ENCODE measurements at regions not wholly inside any gene's neighbourhood (a gene's known extent, or its start where the extent isn't known, plus 50 kb on each side); places are given as distances from the start of the nearest gene placed in this dataset.
"Not testable (repeated sequence)": the region's sequence is repeated elsewhere in the genome, so short reads cannot be mapped to it uniquely, and the experiment has no call there.

GRCh38 chr12:87405918-87406317, 623.3 kb downstream of the C12orf50 start:
- TF ChIP-seq EZH2phosphoT487 (IDR thresholded peaks at IDR 0.05; ENCODE audit: insufficient read depth, low read depth), result no peak
- no peak for TF ChIP-seq EZH2 (IDR thresholded peaks at IDR 0.05; ENCODE audit: insufficient read depth, poor library complexity, severe bottlenecking)
- in situ Hi-C loops (cut with MboI), result no loop called here
- no peaks in the 10 kb centered on the region for H3K9me3 ChIP-seq (ENCODE audit: low read depth)
- no peak overlapping the region for H3K4me2 ChIP-seq (ENCODE audit: unreplicated experiment)
- no peaks in the 10 kb centered on the region for H3K4me1 ChIP-seq (ENCODE audit: insufficient read depth)
- H3K27ac ChIP-seq, result no peak overlapping the region
- no peaks in the 10 kb centered on the region for H4K20me1 ChIP-seq (ENCODE audit: insufficient read depth)
- H3K36me3 ChIP-seq (ENCODE audit: low read depth), result no peaks in the 10 kb centered on the region
- H3K79me2 ChIP-seq (ENCODE audit: insufficient read depth), result no peaks in the 10 kb centered on the region
- H3K9me2 ChIP-seq (ENCODE audit: insufficient read depth), result no peaks in the 10 kb centered on the region
- H3K4me3 ChIP-seq, result no peak overlapping the region
- no peak for DNase-seq
- H3K27me3 ChIP-seq (replicated peaks; ENCODE audit: insufficient read depth), result no peaks in the 10 kb centered on the region
- no peak overlapping the region for H2AFZ ChIP-seq
- H3F3A ChIP-seq (ENCODE audit: insufficient read depth), result no peaks in the 10 kb centered on the region
- no peak overlapping the region for H3K9ac ChIP-seq

DNA sequence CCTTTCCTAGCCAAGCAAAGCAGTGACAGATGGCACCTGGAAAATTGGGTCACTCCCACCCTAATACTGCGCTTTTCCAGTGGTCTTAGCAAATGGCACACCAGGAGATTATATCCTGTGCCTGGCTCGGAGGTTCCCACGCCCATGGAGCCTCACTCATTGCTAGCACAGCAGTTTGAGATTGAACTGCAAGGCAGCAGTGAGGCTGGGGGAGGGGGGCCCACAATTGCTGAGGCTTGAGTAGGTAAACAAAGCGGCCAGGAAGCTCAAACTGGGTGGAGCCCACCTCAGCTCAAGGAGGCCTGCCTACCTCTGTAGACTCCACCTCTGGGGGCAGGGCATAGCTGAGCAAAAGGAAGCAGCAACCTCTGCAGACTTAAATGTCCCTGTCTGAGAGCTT, 635.0 kb downstream of the C12orf50 start:
- H3K9me3 ChIP-seq (ENCODE audit: low read depth); H3K27me3 ChIP-seq (replicated peaks; ENCODE audit: insufficient read depth); DNase-seq; H3K4me2 ChIP-seq (ENCODE audit: unreplicated experiment); H3K4me3 ChIP-seq; H4K20me1 ChIP-seq (ENCODE audit: insufficient read depth); H3K9me2 ChIP-seq (ENCODE audit: insufficient read depth); H3K79me2 ChIP-seq (ENCODE audit: insufficient read depth); H2AFZ ChIP-seq; H3K9ac ChIP-seq; in situ Hi-C loops (cut with MboI); H3K4me1 ChIP-seq (ENCODE audit: insufficient read depth); H3K36me3 ChIP-seq (ENCODE audit: low read depth); H3F3A ChIP-seq (ENCODE audit: insufficient read depth); H3K27ac ChIP-seq: not testable (repeated sequence)
- 8 to 29% methylated on average over 4 of the region's 4 CpGs for WGBS, 2 experiments (ENCODE audit: low coverage in 1 of 2, low lambda C conversion rate in 2 of 2, missing lambda C conversion rate in 2 of 2)

DNA sequence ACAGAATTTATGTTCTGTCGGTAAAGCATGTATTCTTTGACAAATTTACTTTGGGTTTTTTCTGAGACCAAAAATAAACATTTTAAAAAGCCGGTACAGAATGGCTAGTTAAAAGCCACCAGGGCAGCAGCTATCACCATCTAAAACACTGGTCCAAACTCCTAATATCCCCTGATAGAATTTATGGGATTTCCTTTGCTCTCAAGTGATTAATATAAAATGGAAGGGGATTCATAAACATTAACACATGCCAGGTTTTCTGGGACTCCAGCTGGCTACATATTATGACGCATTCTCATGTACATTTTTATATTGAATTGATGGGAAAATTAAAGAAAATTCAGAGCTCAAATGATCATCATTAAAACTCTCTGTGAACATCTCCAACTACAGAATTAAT, 640.8 kb downstream of the C12orf50 start:
- Histone ChIP-seq H4K20me1 (ENCODE audit: insufficient read depth) (no peaks in the 10 kb centered on the region; the same call in 1 of the 2 replicates), H3K4me2 (ENCODE audit: unreplicated experiment) (no peak overlapping the region), H3K9me2 (ENCODE audit: insufficient read depth) (no peaks in the 10 kb centered on the region), H3F3A (ENCODE audit: insufficient read depth) (no peaks in the 10 kb centered on the region), H3K4me3 (no peak overlapping the region), H3K9me3 (ENCODE audit: low read depth) (no peaks in the 10 kb centered on the region), H3K79me2 (ENCODE audit: insufficient read depth) (no peaks in the 10 kb centered on the region), H3K27ac (no peak overlapping the region), H3K4me1 (ENCODE audit: insufficient read depth) (no peaks in the 10 kb centered on the region), H2AFZ (no peak overlapping the region), H3K9ac (no peak overlapping the region), H3K27me3 (replicated peaks; ENCODE audit: insufficient read depth) (no peaks in the 10 kb centered on the region), H3K36me3 (ENCODE audit: low read depth) (no peaks in the 10 kb centered on the region)
- in situ Hi-C loops (cut with MboI), result no loop called here
- no peak for TF ChIP-seq EZH2 (IDR thresholded peaks at IDR 0.05; ENCODE audit: insufficient read depth, poor library complexity, severe bottlenecking)
- no peak for TF ChIP-seq EZH2phosphoT487 (IDR thresholded peaks at IDR 0.05; ENCODE audit: insufficient read depth, low read depth)
- WGBS, 2 experiments (ENCODE audit: low coverage in 1 of 2, low lambda C conversion rate in 2 of 2, missing lambda C conversion rate in 2 of 2), result 44% methylated on average over 3 of the region's 3 CpGs
- DNase-seq, result no peak

DNA sequence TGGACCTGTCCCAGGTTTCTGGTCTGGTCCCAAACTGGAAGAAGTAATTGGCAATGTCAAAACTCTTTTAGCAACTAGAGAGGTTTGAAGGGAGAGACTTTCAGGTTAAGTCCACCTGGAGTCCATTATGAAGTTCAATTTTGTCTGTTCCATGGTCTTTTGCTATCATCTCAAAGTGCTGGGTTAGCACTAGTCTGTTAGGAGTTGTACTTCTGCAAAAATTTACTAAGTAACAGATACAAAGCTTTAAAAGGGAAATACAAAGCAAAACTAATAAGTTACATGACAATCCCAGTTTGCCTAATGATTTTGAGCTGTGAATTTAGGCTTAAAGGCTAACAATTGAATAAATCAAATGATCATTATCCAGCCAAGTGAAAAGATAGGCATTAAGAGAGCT, 643.9 kb downstream of the C12orf50 start:
- H3K9me3 ChIP-seq (ENCODE audit: low read depth), result no peaks in the 10 kb centered on the region
- no peaks in the 10 kb centered on the region for H3K4me1 ChIP-seq (ENCODE audit: insufficient read depth)
- H3K36me3 ChIP-seq (ENCODE audit: low read depth), result no peaks in the 10 kb centered on the region
- H3F3A ChIP-seq (ENCODE audit: insufficient read depth), result no peaks in the 10 kb centered on the region
- no peak for TF ChIP-seq EZH2phosphoT487 (IDR thresholded peaks at IDR 0.05; ENCODE audit: insufficient read depth, low read depth)
- no peak for TF ChIP-seq EZH2 (IDR thresholded peaks at IDR 0.05; ENCODE audit: insufficient read depth, poor library complexity, severe bottlenecking)
- no peaks in the 10 kb centered on the region for H3K9me2 ChIP-seq (ENCODE audit: insufficient read depth)
- H4K20me1 ChIP-seq (ENCODE audit: insufficient read depth), result no peaks in the 10 kb centered on the region; the same call in 1 of the 2 replicates
- H3K4me2 ChIP-seq (ENCODE audit: unreplicated experiment), result no peak overlapping the region
- H3K9ac ChIP-seq, result no peak overlapping the region
- H3K27me3 ChIP-seq (replicated peaks; ENCODE audit: insufficient read depth), result no peaks in the 10 kb centered on the region
- H3K79me2 ChIP-seq (ENCODE audit: insufficient read depth), result no peaks in the 10 kb centered on the region
- DNase-seq, result no peak
- H3K4me3 ChIP-seq, result no peak overlapping the region
- H3K27ac ChIP-seq, result no peak overlapping the region
- in situ Hi-C loops (cut with MboI), result no loop called here
- no peak overlapping the region for H2AFZ ChIP-seq

GRCh38 chr12:87384226-87384625, 645.0 kb downstream of the C12orf50 start:
- Histone ChIP-seq H3K4me3 (no peak overlapping the region), H3K9me2 (ENCODE audit: insufficient read depth) (no peaks in the 10 kb centered on the region), H2AFZ (no peak overlapping the region), H3K4me2 (ENCODE audit: unreplicated experiment) (no peak overlapping the region), H3K27ac (no peak overlapping the region), H3K79me2 (ENCODE audit: insufficient read depth) (no peaks in the 10 kb centered on the region), H3K9ac (no peak overlapping the region), H4K20me1 (ENCODE audit: insufficient read depth) (no peaks in the 10 kb centered on the region; the same call in 1 of the 2 replicates), H3F3A (ENCODE audit: insufficient read depth) (no peaks in the 10 kb centered on the region), H3K36me3 (ENCODE audit: low read depth) (no peaks in the 10 kb centered on the region), H3K9me3 (ENCODE audit: low read depth) (no peaks in the 10 kb centered on the region), H3K27me3 (replicated peaks; ENCODE audit: insufficient read depth) (no peaks in the 10 kb centered on the region), H3K4me1 (ENCODE audit: insufficient read depth) (no peaks in the 10 kb centered on the region)
- WGBS, 2 experiments (ENCODE audit: low coverage in 1 of 2, low lambda C conversion rate in 2 of 2, missing lambda C conversion rate in 2 of 2), result 14 to 16% methylated on average over 3 of the region's 3 CpGs
- in situ Hi-C loops (cut with MboI), result no loop called here
- DNase-seq, result no peak
- no peak for TF ChIP-seq EZH2phosphoT487 (IDR thresholded peaks at IDR 0.05; ENCODE audit: insufficient read depth, low read depth)
- TF ChIP-seq EZH2 (IDR thresholded peaks at IDR 0.05; ENCODE audit: insufficient read depth, poor library complexity, severe bottlenecking), result no peak
